HepG2 (cell line): ENCODE measurements at regions not wholly inside any gene's neighbourhood (a gene's known extent, or its start where the extent isn't known, plus 50 kb on each side); places are given as distances from the start of the nearest gene placed in this dataset.

ENCODE experiments used
- ATAC-seq: fragments of 200-7000 bp; cut with Tn5 transposase; 3 replicates; pipeline ENCODE4 v1.9.1; 2020; ENCODE audit warnings: mild to moderate bottlenecking, moderate library complexity
- BruUV-seq: library from RNA; stranded (reverse); fragments of 400-500 nt; replicated peaks from 2 replicates; lab custom pipeline; 2021; lab: Mats Ljungman, UMichigan
- CTCF ChIA-PET: fragments of 300-600 bp; formaldehyde crosslinking; extraction: SDS; loops from one replicate; lab custom pipeline; 2021; ENCODE audit warnings: low total read pairs, inconsistent platforms, low intra/inter-chr PET ratio; lab: Yijun Ruan, JAX
- POLR2A ChIA-PET: fragments of 350-600 bp; sonication (Branson Sonifier 250); formaldehyde crosslinking; loops from one replicate; lab custom pipeline; 2020; ENCODE audit warnings: antibody characterized with exemption, inconsistent platforms; lab: Yijun Ruan, JAX
- DNase-seq: peaks from one replicate; pipeline ENCODE4 v3.0.0-alpha.2; 2015; ENCODE audit warnings: low spot score
- FAIRE-seq: peaks from 3 replicates; lab custom pipeline; 2011; peaks lifted over from hg19 to GRCh38; lab: Jason Lieb, UNC
- H2AFZ ChIP-seq: one replicate; pipeline ENCODE4 v1.6.1; 2011; ENCODE audit warnings: low read length, inconsistent platforms
- H3K27ac ChIP-seq: fragments of 300-600 bp; 3 replicates; pipeline ENCODE4 v1.8.0; 2011; ENCODE audit warnings: mixed run types, mild to moderate bottlenecking, mixed read lengths, low read length, inconsistent platforms; ENCODE audit not compliant: insufficient read depth; ENCODE audit errors: extremely low read length
- H3K27me3 ChIP-seq, 2 experiments: fragments of 200-600 bp in 1 of 2; 2 replicates in 1 of 2; 3 replicates in 1 of 2; pipeline versions ENCODE4 v1.6.0 to v1.8.0; 2011; ENCODE audit warnings: low read length in 2 of 2, mild to moderate bottlenecking in 2 of 2, moderate library complexity in 2 of 2, inconsistent platforms in 1 of 2; ENCODE audit not compliant: insufficient read depth in 2 of 2, control insufficient read depth in 1 of 2
- H3K36me3 ChIP-seq, 2 experiments: fragments of 200-600 bp in 1 of 2; replicated peaks in 1 of 2; 2 replicates in 1 of 2; 3 replicates in 1 of 2; pipeline versions ENCODE4 v1.5.1 to v1.8.0; 2011; ENCODE audit warnings: low read length in 2 of 2, inconsistent platforms in 1 of 2; ENCODE audit not compliant: insufficient read depth in 2 of 2, control insufficient read depth in 1 of 2
- H3K4me1 ChIP-seq: 2 replicates; pipeline ENCODE4 v1.5.1; 2012; ENCODE audit warnings: low read length, inconsistent platforms; ENCODE audit not compliant: insufficient read depth
- H3K4me2 ChIP-seq: 2 replicates; pipeline ENCODE4 v1.6.0; 2011; ENCODE audit warnings: low read depth, low read length, inconsistent platforms
- H3K4me3 ChIP-seq, 3 experiments: fragments of 200-600 bp in 1 of 3; sonication (generic), shearing (Covaris generic) in 1 of 3; replicated peaks in 1 of 3; 2 replicates each; pipeline ENCODE4 v1.5.1; 2011 to 2016; ENCODE audit warnings: low read length in 3 of 3, inconsistent platforms in 2 of 3, low read depth in 2 of 3, mild to moderate bottlenecking in 2 of 3, control low read depth in 1 of 3, mixed read lengths in 1 of 3; ENCODE audit not compliant: insufficient read depth in 1 of 3
- H3K79me2 ChIP-seq: one replicate; pipeline ENCODE4 v1.6.1; 2011; ENCODE audit warnings: low read length, inconsistent platforms; ENCODE audit not compliant: insufficient read depth
- H3K9ac ChIP-seq: 2 replicates; pipeline ENCODE4 v1.6.0; 2011; ENCODE audit warnings: mild to moderate bottlenecking, low read depth, low read length, inconsistent platforms; ENCODE audit not compliant: insufficient read depth
- H3K9me3 ChIP-seq: 2 replicates; pipeline ENCODE4 v1.5.1; 2012; ENCODE audit warnings: mild to moderate bottlenecking, low read length
- H4K20me1 ChIP-seq: 2 replicates; pipeline ENCODE4 v1.6.0; 2011; ENCODE audit warnings: inconsistent platforms, mild to moderate bottlenecking, low read length, moderate library complexity; ENCODE audit not compliant: insufficient read depth
- ATF1 ChIP-seq: IDR thresholded peaks from 2 replicates; pipeline ENCODE4 v1.6.1; 2016; ENCODE audit warnings: mild to moderate bottlenecking, control low read depth
- FOXC1 ChIP-seq: sonication (generic); formaldehyde crosslinking; IDR thresholded peaks from 2 replicates; pipeline ENCODE4 v1.8.0; 2022; ENCODE audit warnings: mild to moderate bottlenecking, missing genetic modification reagents, borderline replicate concordance
- PAF1 ChIP-seq: IDR thresholded peaks from 2 replicates; pipeline ENCODE4 v1.6.1; 2016; ENCODE audit warnings: missing genetic modification reagents, missing compliant biosample characterization
- RAD51 ChIP-seq: fragments of 450-650 bp; IDR thresholded peaks from 2 replicates; pipeline ENCODE4 v1.6.1; 2016; ENCODE audit warnings: borderline replicate concordance
- RNF2 ChIP-seq: fragments of 450-650 bp; conservative IDR thresholded peaks from 2 replicates; pipeline ENCODE4 v1.6.1; 2016; ENCODE audit warnings: low read depth
- ZFP1 ChIP-seq: IDR thresholded peaks from 2 replicates; pipeline ENCODE4 v1.6.1; 2016
- ZKSCAN8 ChIP-seq: IDR thresholded peaks from 2 replicates; pipeline ENCODE4 v1.6.1; 2016; ENCODE audit warnings: borderline replicate concordance, missing genetic modification reagents, missing compliant biosample characterization
- ZNF264 ChIP-seq: sonication (generic); formaldehyde crosslinking; IDR thresholded peaks from 2 replicates; pipeline ENCODE4 v1.4.0; 2020; ENCODE audit warnings: missing genetic modification reagents
- ZNF3 ChIP-seq: IDR thresholded peaks from 2 replicates; pipeline ENCODE4 v1.7.0; 2017; ENCODE audit warnings: inconsistent platforms
- ZNF512 ChIP-seq: sonication (generic); formaldehyde crosslinking; IDR thresholded peaks from 2 replicates; pipeline ENCODE4 v1.4.0; 2020; ENCODE audit warnings: mild to moderate bottlenecking, missing genetic modification reagents
- ZNF644 ChIP-seq: IDR thresholded peaks from 2 replicates; pipeline ENCODE4 v1.6.1; 2016; ENCODE audit warnings: low read depth
- ZSCAN22 ChIP-seq: sonication (generic); formaldehyde crosslinking; IDR thresholded peaks from 2 replicates; pipeline ENCODE4 v1.4.0; 2020; ENCODE audit warnings: mild to moderate bottlenecking, missing genetic modification reagents
- WGBS: methylation state at CpG from one replicate; pipeline ENCODE4 v1.1.6; 2017; ENCODE audit warnings: low lambda C conversion rate; 5-methylcytosine and 5-hydroxymethylcytosine counted together
- in situ Hi-C: cut with HindIII; loops from 2 replicates; pipeline ENCODE4 v1.10.0; 2017; ENCODE audit warnings: low pct_unique_long_range_greater_than_20kb; ENCODE audit not compliant: extremely low pct_ligation_motif_present
- intact Hi-C: fragments of 100-400 bp; cut with micrococcal nuclease; formaldehyde crosslinking; loops from one replicate; pipeline ENCODE4 v1.10.0; 2022; ENCODE audit not compliant: unreplicated experiment
- TF ChIP-seq, protein P1 (sequence below): sonication (generic); formaldehyde crosslinking; IDR thresholded peaks from 2 replicates; pipeline ENCODE4 v1.4.0; 2020; ENCODE audit warnings: missing genetic modification reagents
- TF ChIP-seq, protein P2 (sequence below): sonication (generic); formaldehyde crosslinking; IDR thresholded peaks from 2 replicates; pipeline ENCODE4 v1.4.0; 2020; ENCODE audit warnings: missing genetic modification reagents; ENCODE audit errors: not compliant biosample characterization

DNA sequence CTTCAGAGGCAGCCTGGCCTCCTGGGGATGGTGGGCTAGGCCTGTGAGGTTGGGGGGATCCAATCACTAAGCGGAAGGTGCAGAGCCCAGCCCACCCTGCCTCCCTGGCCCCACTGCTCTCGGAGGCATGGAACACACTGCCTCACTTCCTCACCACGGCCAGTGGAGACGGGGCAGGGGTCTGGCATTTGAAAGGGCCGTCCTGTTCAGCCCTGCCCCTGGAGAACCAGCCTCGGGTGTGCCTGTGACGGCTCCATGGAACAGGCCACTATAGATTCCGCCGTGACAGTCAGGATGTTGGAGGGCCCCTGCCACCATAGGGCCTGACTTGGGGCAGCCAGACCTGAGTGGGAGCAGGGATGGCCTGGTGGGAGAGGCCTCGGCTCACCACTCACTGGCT lies 110.2 kb downstream of the DACT2 start:
- no peak overlapping the region for H3K4me3 ChIP-seq
- no peak overlapping the region for H3K27ac ChIP-seq
- 86% methylated on average over 2 of the region's 10 CpGs for WGBS
- ChIA-PET CTCF (no interaction called here), POLR2A (no interaction called here)
- H3K9me3 ChIP-seq: no peaks in the 10 kb centered on the region
- BruUV-seq: no TSS peak
- no peak for FAIRE-seq
- intact Hi-C loops (no loop called here), in situ Hi-C loops (no loop called here)
- no peak for DNase-seq
- no peak for ATAC-seq
- H3K4me2 ChIP-seq: no peak overlapping the region
- no peaks in the 10 kb centered on the region for H3K79me2 ChIP-seq
- no peaks in the 10 kb centered on the region for H3K36me3 ChIP-seq
- H3K27me3 ChIP-seq: peaks cover 2 to 13% of the 10 kb centered on the region in 2 experiments; a peak in 3 of 5 replicates
- H3K4me1 ChIP-seq: no peaks in the 10 kb centered on the region
- H4K20me1 ChIP-seq: no peaks in the 10 kb centered on the region
- no peak overlapping the region for H3K9ac ChIP-seq
- H2AFZ ChIP-seq: no peak overlapping the region
- TF ChIP-seq ZFP1 (CRISPR knock-in tag) (no peak), RNF2 (no peak), ZSCAN22 (CRISPR knock-in tag) (no peak)
- TF ChIP-seq, protein P1, sequence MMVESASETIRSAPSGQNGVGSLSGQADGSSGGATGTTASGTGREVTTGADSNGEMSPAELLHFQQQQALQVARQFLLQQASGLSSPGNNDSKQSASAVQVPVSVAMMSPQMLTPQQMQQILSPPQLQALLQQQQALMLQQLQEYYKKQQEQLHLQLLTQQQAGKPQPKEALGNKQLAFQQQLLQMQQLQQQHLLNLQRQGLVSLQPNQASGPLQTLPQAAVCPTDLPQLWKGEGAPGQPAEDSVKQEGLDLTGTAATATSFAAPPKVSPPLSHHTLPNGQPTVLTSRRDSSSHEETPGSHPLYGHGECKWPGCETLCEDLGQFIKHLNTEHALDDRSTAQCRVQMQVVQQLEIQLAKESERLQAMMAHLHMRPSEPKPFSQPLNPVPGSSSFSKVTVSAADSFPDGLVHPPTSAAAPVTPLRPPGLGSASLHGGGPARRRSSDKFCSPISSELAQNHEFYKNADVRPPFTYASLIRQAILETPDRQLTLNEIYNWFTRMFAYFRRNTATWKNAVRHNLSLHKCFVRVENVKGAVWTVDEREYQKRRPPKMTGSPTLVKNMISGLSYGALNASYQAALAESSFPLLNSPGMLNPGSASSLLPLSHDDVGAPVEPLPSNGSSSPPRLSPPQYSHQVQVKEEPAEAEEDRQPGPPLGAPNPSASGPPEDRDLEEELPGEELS (CRISPR knock-in tag): no peak

- ChIA-PET CTCF (no interaction called here), POLR2A (no interaction called here)
- H3K27me3 ChIP-seq: peaks cover 2 to 11% of the 10 kb centered on the region in 2 experiments; a peak in 3 of 5 replicates
- in situ Hi-C loops: no loop called here
- no peaks in the 10 kb centered on the region for H3K4me1 ChIP-seq
- intact Hi-C loops: no loop called here
- no peak overlapping the region for H2AFZ ChIP-seq
- DNase-seq (no peak), FAIRE-seq (no peak)
- no peaks in the 10 kb centered on the region for H3K9me3 ChIP-seq
- 60% methylated on average over 10 of the region's 10 CpGs for WGBS
- BruUV-seq: no TSS peak
- H3K79me2 ChIP-seq: no peaks in the 10 kb centered on the region
- TF ChIP-seq ZNF512 (CRISPR knock-in tag): no peak
- no peak for TF ChIP-seq PAF1 (CRISPR knock-in tag)
- TF ChIP-seq ZNF644 (CRISPR knock-in tag): no peak
- TF ChIP-seq ZNF3 (CRISPR knock-in tag): no peak
- no peak for TF ChIP-seq FOXC1 (CRISPR knock-in tag)
- no peak for TF ChIP-seq ZKSCAN8
- no peak for TF ChIP-seq ATF1 (CRISPR knock-in tag)
- no peak for TF ChIP-seq ZNF264 (CRISPR knock-in tag)
- TF ChIP-seq, protein P2, sequence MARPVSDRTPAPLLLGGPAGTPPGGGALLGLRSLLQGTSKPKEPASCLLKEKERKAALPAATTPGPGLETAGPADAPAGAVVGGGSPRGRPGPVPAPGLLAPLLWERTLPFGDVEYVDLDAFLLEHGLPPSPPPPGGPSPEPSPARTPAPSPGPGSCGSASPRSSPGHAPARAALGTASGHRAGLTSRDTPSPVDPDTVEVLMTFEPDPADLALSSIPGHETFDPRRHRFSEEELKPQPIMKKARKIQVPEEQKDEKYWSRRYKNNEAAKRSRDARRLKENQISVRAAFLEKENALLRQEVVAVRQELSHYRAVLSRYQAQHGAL: no peak
- no peak for TF ChIP-seq RAD51
- TF ChIP-seq, all 625 proteins: peak for 0
- Histone ChIP-seq H3K4me3 (no peak overlapping the region), H3K36me3 (no peaks in the 10 kb centered on the region), H3K9ac (no peak overlapping the region), H3K27ac (no peak overlapping the region), H4K20me1 (no peaks in the 10 kb centered on the region), H3K4me2 (no peak overlapping the region)
- no peak for ATAC-seq
Observed at GRCh38 chr6:168208854-168209253, 110.7 kb downstream of the DACT2 start.
